ENCODE measurements at regions not wholly inside any gene's neighbourhood (a gene's known extent, or its start where the extent isn't known, plus 50 kb on each side); places are given as distances from the start of the nearest gene placed in this dataset.

GRCh38 chr16:55047903-55048497, 117.3 kb downstream of the IRX5 start:
- H3K4me3 ChIP-seq (ENCODE audit: low read depth, low read length): no peak overlapping the region
- no peak for TF ChIP-seq CTCF (IDR thresholded peaks at IDR 0.05; ENCODE audit: low read depth, low read length)
- TF ChIP-seq POLR2A (IDR thresholded peaks at IDR 0.05; ENCODE audit: extremely low read depth, insufficient read length): no peak
- TF ChIP-seq MYC (IDR thresholded peaks at IDR 0.05; ENCODE audit: low read depth, low read length): no peak
- no peak for TF ChIP-seq MAX (IDR thresholded peaks at IDR 0.05; ENCODE audit: low read depth, low read length)
- DNase-seq (ENCODE audit: low read depth): no peak

GRCh38 chr16:55048745-55049144, 118.1 kb downstream of the IRX5 start:
- no peak overlapping the region for H3K4me3 ChIP-seq (ENCODE audit: low read depth, low read length)
- no peak for DNase-seq (ENCODE audit: low read depth)
- no peak for TF ChIP-seq CTCF (IDR thresholded peaks at IDR 0.05; ENCODE audit: low read depth, low read length)
- TF ChIP-seq POLR2A (IDR thresholded peaks at IDR 0.05; ENCODE audit: extremely low read depth, insufficient read length): no peak
- no peak for TF ChIP-seq MAX (IDR thresholded peaks at IDR 0.05; ENCODE audit: low read depth, low read length)
- TF ChIP-seq MYC (IDR thresholded peaks at IDR 0.05; ENCODE audit: low read depth, low read length): no peak

- DNase-seq (ENCODE audit: low read depth): no peak
- no peak overlapping the region for H3K4me3 ChIP-seq (ENCODE audit: low read depth, low read length)
- no peak for TF ChIP-seq CTCF (IDR thresholded peaks at IDR 0.05; ENCODE audit: low read depth, low read length)
Measured at GRCh38 chr16:55051571-55052347, 121.1 kb downstream of the IRX5 start.

DNA sequence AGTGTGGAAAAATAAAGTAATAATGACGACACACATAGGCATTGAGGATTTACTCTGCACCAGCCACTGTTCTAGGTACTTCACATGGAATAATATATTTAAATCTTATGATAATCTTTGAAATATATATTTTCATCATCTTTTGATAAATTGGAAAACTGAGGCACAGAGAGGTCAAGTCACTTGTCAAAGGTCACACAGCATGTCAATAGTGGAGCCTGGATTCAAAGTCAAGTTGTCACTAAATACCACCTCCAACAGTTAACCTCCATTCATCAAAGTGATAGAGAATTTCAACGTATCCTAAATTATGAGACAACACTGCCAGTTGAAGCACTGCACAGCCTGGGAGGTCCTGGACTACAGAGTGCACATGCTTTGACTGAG, 121.7 kb downstream of the IRX5 start:
- DNase-seq (ENCODE audit: low read depth): no peak
- no peak overlapping the region for H3K4me3 ChIP-seq (ENCODE audit: low read depth, low read length)
- no peak for TF ChIP-seq CTCF (IDR thresholded peaks at IDR 0.05; ENCODE audit: low read depth, low read length)
- no peak for TF ChIP-seq MYC (IDR thresholded peaks at IDR 0.05; ENCODE audit: low read depth, low read length)
- no peak for TF ChIP-seq MAX (IDR thresholded peaks at IDR 0.05; ENCODE audit: low read depth, low read length)
- TF ChIP-seq POLR2A (IDR thresholded peaks at IDR 0.05; ENCODE audit: extremely low read depth, insufficient read length): no peak

- DNase-seq (ENCODE audit: low read depth): no peak
- H3K4me3 ChIP-seq (ENCODE audit: low read depth, low read length): no peak overlapping the region
- no peak for TF ChIP-seq CTCF (IDR thresholded peaks at IDR 0.05; ENCODE audit: low read depth, low read length)
Measured at GRCh38 chr16:55052741-55053415, 122.2 kb downstream of the IRX5 start.

Data from NB4 (cell line).